Raji (cell line): ENCODE measurements at regions not wholly inside any gene's neighbourhood (a gene's known extent, or its start where the extent isn't known, plus 50 kb on each side); places are given as distances from the start of the nearest gene placed in this dataset.

Experiments
- POLR2A ChIP-seq: IDR thresholded peaks from 2 replicates; pipeline ENCODE4 v1.6.1; 2011; ENCODE audit warnings: low read depth, low read length, control low read depth; ENCODE audit not compliant: insufficient read depth

- TF ChIP-seq POLR2A = no peak
These were observed 318.6 kb downstream of the HNRNPD start for GRCh38 chr4:82055156-82055555.

GRCh38 chr4:82053396-82053795 is 320.4 kb downstream of the HNRNPD start:
- no peak for TF ChIP-seq POLR2A

- TF ChIP-seq POLR2A = no peak
These were observed 323.0 kb downstream of the HNRNPD start for GRCh38 chr4:82050796-82051195.

GRCh38 chr4:82049294-82049693 is 324.5 kb downstream of the HNRNPD start:
- no peak for TF ChIP-seq POLR2A

- no peak for TF ChIP-seq POLR2A
These were observed 326.1 kb downstream of the HNRNPD start for GRCh38 chr4:82047731-82048130.

- TF ChIP-seq POLR2A = no peak
These were observed 327.0 kb downstream of the HNRNPD start for GRCh38 chr4:82046796-82047195.

GRCh38 chr4:82045267-82045666 is 328.5 kb downstream of the HNRNPD start:
- no peak for TF ChIP-seq POLR2A

GRCh38 chr4:82044141-82044993 is 329.4 kb downstream of the HNRNPD start:
- no peak for TF ChIP-seq POLR2A

GRCh38 chr4:82043809-82044137 is 330.0 kb downstream of the HNRNPD start:
- no peak for TF ChIP-seq POLR2A

GRCh38 chr4:82043081-82043808 is 330.5 kb downstream of the HNRNPD start:
- TF ChIP-seq POLR2A = no peak

GRCh38 chr4:82042042-82042441 is 331.7 kb downstream of the HNRNPD start:
- TF ChIP-seq POLR2A = no peak

- no peak for TF ChIP-seq POLR2A
These were observed 334.9 kb downstream of the HNRNPD start for GRCh38 chr4:82038936-82039335.

- TF ChIP-seq POLR2A = no peak
These were observed 337.6 kb downstream of the HNRNPD start for GRCh38 chr4:82036181-82036580.

- TF ChIP-seq POLR2A = no peak
These were observed 338.9 kb downstream of the HNRNPD start for GRCh38 chr4:82034878-82035277.

GRCh38 chr4:82033862-82034261 is 339.9 kb downstream of the HNRNPD start:
- no peak for TF ChIP-seq POLR2A

GRCh38 chr4:82031376-82031927 is 342.3 kb downstream of the HNRNPD start:
- no peak for TF ChIP-seq POLR2A
